GM13976 (cell line): ENCODE measurements at regions not wholly inside any gene's neighbourhood (a gene's known extent, or its start where the extent isn't known, plus 50 kb on each side); places are given as distances from the start of the nearest gene placed in this dataset.

Experiments used
- DNase-seq: peaks from one replicate; pipeline ENCODE4 v3.0.0; 2012; ENCODE audit warnings: low spot score
- CTCF ChIP-seq: IDR thresholded peaks from 2 replicates; pipeline ENCODE4 v1.5.1; 2012; ENCODE audit warnings: borderline replicate concordance, mild to moderate bottlenecking; ENCODE audit not compliant: insufficient read depth; ENCODE audit errors: extremely low read depth, missing control alignments, control extremely low read depth
- in situ Hi-C: fragments of 300-500 bp; cut with MboI; formaldehyde crosslinking; loops from one replicate; pipeline ENCODE4 v1.12.0; 2022; ENCODE audit warnings: low sequenced_read_pairs, mixed read lengths, inconsistent platforms; ENCODE audit not compliant: unreplicated experiment

- TF ChIP-seq CTCF: no peak
- in situ Hi-C loops: no loop called here
- DNase-seq: no peak
Observed at GRCh38 chr6:78483553-78484197, 383.7 kb upstream of the IRAK1BP1 start.

- in situ Hi-C loops: no loop called here
- no peak for DNase-seq
- no peak for TF ChIP-seq CTCF
Observed at GRCh38 chr6:78484198-78485064, 382.9 kb upstream of the IRAK1BP1 start.

- TF ChIP-seq CTCF: no peak
- no peak for DNase-seq
- in situ Hi-C loops: no loop called here
Observed at GRCh38 chr6:78487401-78487800, 379.9 kb upstream of the IRAK1BP1 start.

GRCh38 chr6:78489874-78490273 lies 377.5 kb upstream of the IRAK1BP1 start:
- TF ChIP-seq CTCF: no peak
- DNase-seq: no peak
- in situ Hi-C loops: no loop called here

GRCh38 chr6:78492351-78493017 lies 374.9 kb upstream of the IRAK1BP1 start:
- TF ChIP-seq CTCF: no peak
- no peak for DNase-seq
- in situ Hi-C loops: no loop called here

GRCh38 chr6:78500299-78501089 lies 366.9 kb upstream of the IRAK1BP1 start:
- DNase-seq: no peak
- TF ChIP-seq CTCF: no peak
- in situ Hi-C loops: no loop called here
